NOMO-1 treated with dmso at 0.1 percent for 144 hours (cell line): ENCODE measurements at regions not wholly inside any gene's neighbourhood (a gene's known extent, or its start where the extent isn't known, plus 50 kb on each side); places are given as distances from the start of the nearest gene placed in this dataset.

Experiments used
- DNase-seq: peaks from one replicate; lab custom pipeline; 2025; ENCODE audit not compliant: unreplicated experiment; lab: John Stamatoyannopoulos, UW

DNA sequence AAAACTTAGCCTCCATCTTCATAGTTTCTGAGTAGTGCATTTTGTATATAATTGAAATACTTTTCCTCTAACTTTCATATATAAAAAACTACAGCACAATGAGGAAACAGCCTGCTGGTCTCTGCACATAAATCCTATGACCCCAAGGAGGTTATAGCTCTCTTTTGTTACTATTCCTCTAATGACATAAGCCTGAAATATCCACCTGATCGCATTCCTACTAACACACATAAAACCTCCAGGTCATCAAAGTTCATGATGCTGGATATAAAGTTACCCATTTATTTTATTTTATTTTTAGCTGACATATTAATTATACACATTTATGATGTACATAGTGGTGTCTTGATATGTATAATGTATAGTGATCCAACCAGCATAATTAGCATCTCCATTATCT lies 1042.0 kb upstream of the B3GALT2 start:
- DNase-seq = no peak

DNA sequence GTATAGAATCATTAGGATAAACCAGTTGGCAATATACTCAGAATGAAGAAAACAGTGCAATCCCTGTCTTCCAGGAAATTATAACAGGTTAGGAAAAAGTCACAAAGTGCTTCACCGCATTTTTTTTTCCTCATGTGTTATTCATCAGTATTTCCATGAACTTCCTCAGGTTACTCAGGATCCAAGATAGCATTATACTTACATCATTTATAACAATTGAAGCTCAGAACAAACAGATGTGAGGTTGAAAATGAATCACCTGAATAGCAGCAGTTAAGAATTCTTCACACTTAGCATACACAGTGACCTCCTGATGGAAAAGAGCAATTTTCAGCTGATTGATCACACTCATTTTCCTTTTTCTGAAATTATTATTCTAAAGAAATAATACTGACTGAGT lies 1040.7 kb upstream of the B3GALT2 start:
- no peak for DNase-seq

GRCh38 chr1:194225821-194226220 lies 1039.4 kb upstream of the B3GALT2 start:
- DNase-seq = peak; percentile 81

DNA sequence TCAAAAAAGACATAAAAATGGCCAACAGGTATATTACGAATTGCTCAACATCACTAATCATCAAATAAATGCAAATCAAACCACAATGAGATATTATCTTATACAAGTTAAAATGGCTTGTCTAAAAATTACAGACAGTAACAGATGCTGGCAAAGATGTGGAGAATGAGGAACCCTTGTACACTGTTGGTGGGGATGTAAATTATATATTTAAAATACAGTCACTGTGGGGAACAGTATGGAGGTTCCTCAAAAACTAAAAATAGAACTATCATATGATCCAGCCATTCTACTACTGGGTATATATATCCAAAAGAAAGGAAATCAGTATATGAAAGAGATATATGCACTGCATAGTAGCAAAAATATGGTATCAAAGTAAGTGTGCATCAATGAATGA lies 1037.2 kb upstream of the B3GALT2 start:
- DNase-seq = peak; percentile 2

GRCh38 chr1:194215448-194215847 lies 1029.0 kb upstream of the B3GALT2 start:
- DNase-seq = no peak

GRCh38 chr1:194214735-194215134 lies 1028.3 kb upstream of the B3GALT2 start:
- no peak for DNase-seq

DNA sequence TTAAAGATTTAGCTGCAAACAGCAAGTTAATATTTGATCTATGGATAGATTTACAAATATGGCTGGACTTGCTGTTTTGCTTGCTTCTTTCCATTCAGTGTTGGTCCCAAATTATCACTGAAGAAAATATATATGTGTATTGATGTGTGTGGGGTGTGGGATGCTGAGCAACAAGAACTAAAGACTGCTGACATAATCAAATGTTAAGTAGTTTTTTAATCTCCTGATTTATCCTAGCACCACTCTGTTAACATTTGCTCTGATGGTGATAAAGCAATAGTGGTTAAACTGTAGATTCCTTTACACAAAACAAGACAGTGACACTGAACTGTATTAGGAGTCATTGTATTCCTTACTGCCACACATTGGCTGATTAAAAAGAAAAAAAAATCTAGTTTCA lies 1023.5 kb upstream of the B3GALT2 start:
- no peak for DNase-seq

- DNase-seq = no peak
Observed at GRCh38 chr1:194208674-194209073, 1022.3 kb upstream of the B3GALT2 start.

DNA sequence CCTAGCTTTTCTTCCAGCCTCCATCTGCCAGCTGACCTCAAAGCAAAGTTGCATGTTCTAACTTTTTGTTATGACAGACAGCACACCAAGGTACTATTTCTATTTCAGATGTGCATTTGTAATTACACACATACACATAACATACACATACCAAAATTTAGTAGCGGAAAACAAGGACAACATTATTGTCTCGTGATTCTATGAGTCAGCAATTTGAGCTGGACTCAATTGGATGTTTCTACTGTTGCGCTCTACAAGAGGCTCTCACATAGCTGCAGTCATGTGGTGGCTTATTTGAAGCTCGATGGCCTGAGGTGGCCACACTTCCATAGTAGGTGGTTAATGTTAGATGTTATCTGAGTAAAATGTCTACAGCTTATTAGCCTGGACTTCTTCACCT lies 1010.1 kb upstream of the B3GALT2 start:
- no peak for DNase-seq

DNA sequence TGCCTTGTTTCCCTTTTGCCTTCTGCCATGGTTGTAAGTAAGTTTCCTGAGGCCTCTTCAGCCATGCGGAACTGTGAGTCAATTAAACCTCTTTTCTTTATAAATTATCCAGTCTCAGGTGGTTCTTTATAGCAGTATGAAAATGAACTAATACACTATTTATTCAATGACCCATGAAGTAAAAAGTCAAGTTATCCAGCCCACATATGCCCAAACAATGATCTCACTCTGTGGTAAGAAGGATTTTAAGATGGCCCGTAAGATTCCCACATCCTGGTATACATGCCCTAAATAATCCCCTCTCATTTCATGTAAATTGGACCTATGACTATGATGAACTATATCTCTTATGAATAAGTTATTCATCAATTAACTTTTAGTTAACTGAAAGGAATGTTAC lies 1008.3 kb upstream of the B3GALT2 start:
- no peak for DNase-seq

DNA sequence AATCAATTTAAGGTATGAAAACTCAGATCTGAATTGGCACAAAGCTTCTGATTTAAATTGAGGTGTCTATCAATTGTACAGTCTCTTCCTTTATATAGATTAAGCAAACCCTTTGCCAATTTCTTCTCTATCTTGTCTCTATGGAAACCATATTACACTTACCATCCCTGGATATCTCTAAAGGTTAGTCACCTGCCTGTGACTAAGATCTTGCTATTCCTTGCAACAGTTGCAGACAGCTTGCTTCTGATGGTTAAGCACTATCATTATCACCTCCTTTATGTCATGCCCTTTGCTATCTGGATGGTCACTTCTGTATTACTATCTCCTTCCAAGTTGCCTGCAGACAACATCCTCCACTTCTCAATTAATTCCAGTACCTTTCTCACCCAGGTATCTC lies 998.6 kb upstream of the B3GALT2 start:
- no peak for DNase-seq

- no peak for DNase-seq
Observed at GRCh38 chr1:194184425-194184824, 998.0 kb upstream of the B3GALT2 start.

DNA sequence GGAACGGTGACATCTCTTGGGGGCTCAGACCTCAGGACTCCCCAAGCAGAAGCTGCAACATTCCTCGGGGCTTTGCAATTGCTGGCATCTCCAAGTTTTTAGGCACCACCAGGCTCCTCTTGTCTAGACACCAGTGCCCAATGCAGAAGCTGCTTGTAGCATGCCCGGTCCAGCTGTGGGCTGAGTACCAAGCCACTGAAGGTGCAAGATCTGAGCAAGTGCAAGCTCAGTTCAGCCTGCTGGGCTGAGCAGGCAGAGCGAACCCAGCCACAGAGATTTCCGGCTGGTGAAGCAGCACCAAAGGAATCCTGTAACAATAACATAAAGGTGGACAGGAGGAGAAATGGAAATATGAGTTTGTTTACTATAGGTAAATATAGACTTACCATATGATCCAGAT lies 995.4 kb upstream of the B3GALT2 start:
- DNase-seq = no peak

- DNase-seq = no peak
Observed at GRCh38 chr1:194176212-194176611, 989.8 kb upstream of the B3GALT2 start.

GRCh38 chr1:194175251-194175650 lies 988.8 kb upstream of the B3GALT2 start:
- no peak for DNase-seq

- DNase-seq = no peak
Observed at GRCh38 chr1:194174528-194174927, 988.1 kb upstream of the B3GALT2 start.

DNA sequence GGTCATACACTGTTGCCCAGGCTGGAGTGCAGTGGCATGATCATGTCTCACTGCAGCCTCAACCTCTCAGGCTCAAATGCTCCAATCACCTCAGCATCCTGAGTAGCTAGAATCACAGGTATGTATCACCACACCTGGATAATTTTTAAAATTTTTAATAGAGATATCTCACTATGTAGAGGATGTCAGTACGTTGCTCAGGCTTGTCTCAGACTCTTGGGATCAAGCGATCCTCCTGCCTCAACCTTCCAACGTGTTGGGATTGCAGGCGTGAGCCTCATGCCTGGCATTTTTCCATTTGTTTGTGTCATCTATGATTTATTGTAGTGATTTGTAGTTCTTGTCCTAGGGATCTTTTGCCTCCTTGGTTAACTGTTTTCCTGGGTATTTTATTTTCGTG lies 985.2 kb upstream of the B3GALT2 start:
- DNase-seq = no peak

GRCh38 chr1:194167956-194168640 lies 981.7 kb upstream of the B3GALT2 start:
- no peak for DNase-seq

GRCh38 chr1:194164755-194165154 lies 978.3 kb upstream of the B3GALT2 start:
- no peak for DNase-seq

DNA sequence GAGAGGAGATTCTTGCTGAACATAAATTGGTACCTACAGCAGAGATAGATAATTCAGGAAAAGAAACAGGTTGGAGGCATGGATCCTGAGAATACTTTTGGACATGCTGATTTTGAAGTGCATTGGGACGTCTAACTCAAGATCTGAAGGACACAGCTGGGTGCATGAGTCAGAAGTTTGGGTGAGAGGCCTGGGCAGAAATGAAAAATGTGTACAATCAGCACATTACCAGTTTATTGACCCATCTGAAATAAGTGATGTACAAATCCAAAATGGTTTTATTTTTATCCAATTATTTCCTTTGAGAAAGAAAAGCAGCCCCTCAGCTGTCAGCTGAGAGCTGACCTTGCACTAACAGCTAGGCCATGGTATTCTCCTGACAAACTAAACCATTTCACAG lies 975.2 kb upstream of the B3GALT2 start:
- DNase-seq = no peak

DNA sequence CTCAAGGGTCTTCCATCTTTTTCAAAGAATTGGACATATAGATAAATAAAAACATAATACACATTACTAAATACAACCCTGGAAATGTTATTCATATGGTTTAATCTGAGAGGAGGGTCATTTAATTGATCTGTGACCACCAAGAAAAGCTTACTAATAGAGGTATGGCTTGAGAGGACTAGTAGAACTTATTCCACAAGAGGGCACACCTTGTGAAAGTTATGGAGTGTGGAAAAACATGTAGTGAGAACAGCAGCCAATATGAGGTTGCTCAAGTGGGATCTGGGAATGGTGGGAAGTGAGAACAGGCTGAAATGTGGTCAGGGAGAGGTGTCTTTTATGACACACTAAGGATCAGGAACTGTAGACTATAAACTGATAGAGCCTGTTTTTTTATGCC lies 973.5 kb upstream of the B3GALT2 start:
- no peak for DNase-seq

- DNase-seq = no peak
Observed at GRCh38 chr1:194155962-194156361, 969.5 kb upstream of the B3GALT2 start.

- no peak for DNase-seq
Observed at GRCh38 chr1:194151056-194151455, 964.6 kb upstream of the B3GALT2 start.
